ENCODE measurements at regions not wholly inside any gene's neighbourhood (a gene's known extent, or its start where the extent isn't known, plus 50 kb on each side); places are given as distances from the start of the nearest gene placed in this dataset.

GRCh38 chr6:16078064-16078463 is 50.8 kb upstream of the MYLIP start:
- no peak for DNase-seq (ENCODE audit: low read depth)

GRCh38 chr6:16069671-16070070 is 59.2 kb upstream of the MYLIP start:
- DNase-seq (ENCODE audit: low read depth), result no peak

- DNase-seq (ENCODE audit: low read depth), result no peak
Observed at GRCh38 chr6:16069222-16069621, 59.7 kb upstream of the MYLIP start.

GRCh38 chr6:16067568-16067967 is 61.3 kb upstream of the MYLIP start:
- DNase-seq (ENCODE audit: low read depth), result no peak

- DNase-seq (ENCODE audit: low read depth), result no peak
Observed at GRCh38 chr6:16064671-16065072, 64.2 kb upstream of the MYLIP start.

GRCh38 chr6:16063580-16063979 is 65.3 kb upstream of the MYLIP start:
- no peak for DNase-seq (ENCODE audit: low read depth)

- DNase-seq (ENCODE audit: low read depth), result no peak
Observed at GRCh38 chr6:16061818-16062217, 67.1 kb upstream of the MYLIP start.

- DNase-seq (ENCODE audit: low read depth), result no peak
Observed at GRCh38 chr6:16060039-16060438, 68.8 kb upstream of the MYLIP start.

GRCh38 chr6:16059496-16059895 is 69.4 kb upstream of the MYLIP start:
- no peak for DNase-seq (ENCODE audit: low read depth)

GRCh38 chr6:16058929-16059345 is 69.9 kb upstream of the MYLIP start:
- no peak for DNase-seq (ENCODE audit: low read depth)

GRCh38 chr6:16058201-16058928 is 70.5 kb upstream of the MYLIP start:
- no peak for DNase-seq (ENCODE audit: low read depth)

GRCh38 chr6:16057446-16057845 is 71.4 kb upstream of the MYLIP start:
- DNase-seq (ENCODE audit: low read depth), result no peak

- DNase-seq (ENCODE audit: low read depth), result no peak
Observed at GRCh38 chr6:16056263-16056870, 72.5 kb upstream of the MYLIP start.

GRCh38 chr6:16055852-16056251 is 73.0 kb upstream of the MYLIP start:
- no peak for DNase-seq (ENCODE audit: low read depth)

GRCh38 chr6:16049168-16049567 is 79.7 kb upstream of the MYLIP start:
- no peak for DNase-seq (ENCODE audit: low read depth)

GRCh38 chr6:16048221-16048620 is 80.7 kb upstream of the MYLIP start:
- DNase-seq (ENCODE audit: low read depth), result no peak

GRCh38 chr6:16047435-16047990 is 81.4 kb upstream of the MYLIP start:
- DNase-seq (ENCODE audit: low read depth), result no peak

- peak; percentile 1 for DNase-seq (ENCODE audit: low read depth)
Observed at GRCh38 chr6:16045238-16045637, 83.6 kb upstream of the MYLIP start.

GRCh38 chr6:16044211-16044643 is 84.7 kb upstream of the MYLIP start:
- DNase-seq (ENCODE audit: low read depth), result no peak

GRCh38 chr6:16043171-16044135 is 85.4 kb upstream of the MYLIP start:
- DNase-seq (ENCODE audit: low read depth), result no peak

- DNase-seq (ENCODE audit: low read depth), result no peak
Observed at GRCh38 chr6:16042751-16043150, 86.1 kb upstream of the MYLIP start.

GRCh38 chr6:16041327-16041726 is 87.6 kb upstream of the MYLIP start:
- DNase-seq (ENCODE audit: low read depth), result no peak

- DNase-seq (ENCODE audit: low read depth), result no peak
Observed at GRCh38 chr6:16040628-16040974, 88.3 kb upstream of the MYLIP start.
